SK-N-MC (cell line): ENCODE measurements at regions not wholly inside any gene's neighbourhood (a gene's known extent, or its start where the extent isn't known, plus 50 kb on each side); places are given as distances from the start of the nearest gene placed in this dataset.

Experiments
- EZH2 ChIP-seq: fragments of 200-600 bp; sonication (generic); IDR thresholded peaks from one replicate; pipeline ENCODE4 v1.6.1; 2017; ENCODE audit warnings: antibody characterized with exemption
- FOXP2 ChIP-seq: optimal IDR thresholded peaks from 2 replicates; pipeline ENCODE3; 2011; ENCODE audit warnings: mild to moderate bottlenecking, moderate library complexity; ENCODE audit not compliant: insufficient read depth; ENCODE audit errors: extremely low read length, control extremely low read depth
- POLR2AphosphoS5 ChIP-seq: IDR thresholded peaks from 2 replicates; pipeline ENCODE4 v1.6.1; 2012; ENCODE audit warnings: mild to moderate bottlenecking, low read depth, low read length, borderline replicate concordance

DNA sequence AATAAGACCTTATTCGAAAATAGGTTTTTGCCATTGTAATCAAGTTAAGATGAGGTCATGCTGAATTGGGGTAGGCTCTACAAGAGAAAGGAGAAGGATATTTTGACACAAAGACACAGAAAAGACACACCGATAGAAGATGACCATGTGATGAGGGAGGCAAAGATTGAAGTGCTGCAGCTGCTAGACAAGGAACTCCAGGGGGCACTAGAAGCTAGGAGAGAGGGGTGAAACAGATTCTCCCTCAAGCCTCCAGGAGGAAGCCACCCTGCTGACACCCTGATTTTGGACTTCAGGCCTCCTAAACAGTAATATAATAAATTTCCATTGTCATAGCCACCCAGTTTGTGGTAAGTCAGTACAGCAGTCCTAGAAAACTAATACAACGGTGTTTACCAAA lies 506.8 kb upstream of the CAMK1G start:
- TF ChIP-seq POLR2AphosphoS5 (no peak), EZH2 (no peak), FOXP2 (no peak)
